ENCODE measurements at regions not wholly inside any gene's neighbourhood (a gene's known extent, or its start where the extent isn't known, plus 50 kb on each side); places are given as distances from the start of the nearest gene placed in this dataset.

DNA sequence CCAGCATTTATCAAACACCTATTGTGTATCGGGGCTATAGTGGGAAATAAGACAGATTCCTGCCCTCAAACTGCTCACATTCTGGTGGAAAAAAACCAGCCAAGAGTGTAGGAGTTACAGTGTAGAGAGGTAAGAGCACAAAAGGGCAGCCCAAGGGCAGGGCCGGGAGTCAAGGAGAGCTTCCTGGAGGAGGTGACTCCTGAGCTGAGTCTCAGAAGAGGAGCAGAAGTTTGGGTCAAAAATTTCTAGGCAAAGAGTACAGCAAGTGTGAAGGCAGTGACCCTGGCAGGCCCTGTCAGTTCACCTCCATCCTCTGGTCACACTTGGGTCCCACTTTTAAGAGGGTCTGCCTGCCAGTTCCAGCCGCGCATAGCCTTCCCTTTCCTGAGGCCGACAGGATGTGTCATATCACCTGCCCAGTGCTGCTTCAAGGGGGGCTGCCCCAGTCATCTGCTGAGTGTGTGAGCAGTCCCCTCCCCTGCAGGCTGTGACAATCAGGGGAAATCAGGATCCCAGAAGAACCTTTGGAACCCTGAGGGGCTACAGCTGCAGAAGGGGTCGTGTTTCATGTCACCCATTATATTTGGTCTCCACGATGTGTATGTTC, 118.4 kb downstream of the GLI2 start:
- TF ChIP-seq TAF1 (IDR thresholded peaks at IDR 0.05; ENCODE audit: borderline replicate concordance, insufficient read depth, low read length) (no peak), POLR2AphosphoS5 (IDR thresholded peaks at IDR 0.05; ENCODE audit: low read depth, low read length) (no peak)
- TF ChIP-seq, protein P1, sequence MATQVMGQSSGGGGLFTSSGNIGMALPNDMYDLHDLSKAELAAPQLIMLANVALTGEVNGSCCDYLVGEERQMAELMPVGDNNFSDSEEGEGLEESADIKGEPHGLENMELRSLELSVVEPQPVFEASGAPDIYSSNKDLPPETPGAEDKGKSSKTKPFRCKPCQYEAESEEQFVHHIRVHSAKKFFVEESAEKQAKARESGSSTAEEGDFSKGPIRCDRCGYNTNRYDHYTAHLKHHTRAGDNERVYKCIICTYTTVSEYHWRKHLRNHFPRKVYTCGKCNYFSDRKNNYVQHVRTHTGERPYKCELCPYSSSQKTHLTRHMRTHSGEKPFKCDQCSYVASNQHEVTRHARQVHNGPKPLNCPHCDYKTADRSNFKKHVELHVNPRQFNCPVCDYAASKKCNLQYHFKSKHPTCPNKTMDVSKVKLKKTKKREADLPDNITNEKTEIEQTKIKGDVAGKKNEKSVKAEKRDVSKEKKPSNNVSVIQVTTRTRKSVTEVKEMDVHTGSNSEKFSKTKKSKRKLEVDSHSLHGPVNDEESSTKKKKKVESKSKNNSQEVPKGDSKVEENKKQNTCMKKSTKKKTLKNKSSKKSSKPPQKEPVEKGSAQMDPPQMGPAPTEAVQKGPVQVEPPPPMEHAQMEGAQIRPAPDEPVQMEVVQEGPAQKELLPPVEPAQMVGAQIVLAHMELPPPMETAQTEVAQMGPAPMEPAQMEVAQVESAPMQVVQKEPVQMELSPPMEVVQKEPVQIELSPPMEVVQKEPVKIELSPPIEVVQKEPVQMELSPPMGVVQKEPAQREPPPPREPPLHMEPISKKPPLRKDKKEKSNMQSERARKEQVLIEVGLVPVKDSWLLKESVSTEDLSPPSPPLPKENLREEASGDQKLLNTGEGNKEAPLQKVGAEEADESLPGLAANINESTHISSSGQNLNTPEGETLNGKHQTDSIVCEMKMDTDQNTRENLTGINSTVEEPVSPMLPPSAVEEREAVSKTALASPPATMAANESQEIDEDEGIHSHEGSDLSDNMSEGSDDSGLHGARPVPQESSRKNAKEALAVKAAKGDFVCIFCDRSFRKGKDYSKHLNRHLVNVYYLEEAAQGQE (IDR thresholded peaks at IDR 0.05; ENCODE audit: insufficient read depth in 1 of 2, low read depth in 2 of 2, low read length in 2 of 2), result no peak
